Stimulated activated CD8-positive, alpha-beta memory T cell treated with anti-CD3 and anti-CD28 coated beads, Interleukin-4, amount 100 ng/mL, for 1 hour (primary cell): ENCODE measurements at regions not wholly inside any gene's neighbourhood (a gene's known extent, or its start where the extent isn't known, plus 50 kb on each side); places are given as distances from the start of the nearest gene placed in this dataset.

Experiments
- DNase-seq, 2 donors: peaks; one replicate each; pipeline ENCODE4 v3.0.0-alpha.2; 2020; ENCODE audit warnings: low read depth in 2 of 2, low spot score in 1 of 2

- DNase-seq: no peak
Observed at GRCh38 chr2:120864981-120865380, 129.3 kb downstream of the GLI2 start.

- no peak for DNase-seq
Observed at GRCh38 chr2:120865656-120866055, 130.0 kb downstream of the GLI2 start.

GRCh38 chr2:120866071-120866470 is 130.4 kb downstream of the GLI2 start:
- DNase-seq: no peak

GRCh38 chr2:120866483-120867140 is 130.9 kb downstream of the GLI2 start:
- DNase-seq: no peak

- no peak for DNase-seq
Observed at GRCh38 chr2:120867290-120868241, 131.9 kb downstream of the GLI2 start.

GRCh38 chr2:120868366-120868765 is 132.7 kb downstream of the GLI2 start:
- no peak for DNase-seq

- no peak for DNase-seq
Observed at GRCh38 chr2:120869036-120869729, 133.5 kb downstream of the GLI2 start.

GRCh38 chr2:120869730-120870466 is 134.2 kb downstream of the GLI2 start:
- DNase-seq: no peak

GRCh38 chr2:120870467-120870788 is 134.8 kb downstream of the GLI2 start:
- no peak for DNase-seq

GRCh38 chr2:120871016-120871635 is 135.5 kb downstream of the GLI2 start:
- no peak for DNase-seq

- DNase-seq: no peak
Observed at GRCh38 chr2:120871881-120872620, 136.4 kb downstream of the GLI2 start.

GRCh38 chr2:120873958-120874887 is 138.6 kb downstream of the GLI2 start:
- DNase-seq: no peak

GRCh38 chr2:120874888-120875275 is 139.2 kb downstream of the GLI2 start:
- no peak for DNase-seq

- DNase-seq: no peak
Observed at GRCh38 chr2:120875431-120875830, 139.8 kb downstream of the GLI2 start.

GRCh38 chr2:120876526-120877280 is 141.0 kb downstream of the GLI2 start:
- DNase-seq: no peak

- no peak for DNase-seq
Observed at GRCh38 chr2:120877409-120877808, 141.7 kb downstream of the GLI2 start.

- DNase-seq: no peak
Observed at GRCh38 chr2:120878970-120879369, 143.3 kb downstream of the GLI2 start.
